ENCODE measurements at regions not wholly inside any gene's neighbourhood (a gene's known extent, or its start where the extent isn't known, plus 50 kb on each side); places are given as distances from the start of the nearest gene placed in this dataset.

DNA sequence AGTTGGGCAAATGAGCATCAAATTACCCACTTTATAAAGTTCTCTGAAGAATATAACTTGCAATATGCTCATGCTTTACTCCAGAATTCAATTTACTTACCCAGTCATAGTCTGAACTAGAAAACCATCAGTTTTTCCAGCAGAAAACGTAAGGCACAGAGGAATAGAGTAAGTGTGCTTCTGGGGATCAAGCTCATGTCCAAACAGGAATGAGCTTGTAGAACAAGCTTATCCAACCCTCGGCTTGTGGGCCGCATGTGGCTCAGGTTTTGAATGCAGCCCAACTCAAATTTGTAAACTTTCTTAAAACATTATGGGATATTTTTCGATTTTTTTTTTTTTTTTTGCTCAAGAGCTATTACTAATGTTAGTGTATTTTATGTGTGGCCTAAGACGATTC lies 308.5 kb upstream of the KLF12 start:
- no peak overlapping the region for H3K9ac ChIP-seq (ENCODE audit: control insufficient read depth, insufficient read depth, low read length)
- no TSS peak for BruUV-seq (replicated peaks)
- POLR2A ChIA-PET, result no interaction called here
- H3K79me2 ChIP-seq (ENCODE audit: control insufficient read depth, insufficient read depth, low read length), result no peaks in the 10 kb centered on the region
- no peak overlapping the region for H2AFZ ChIP-seq (ENCODE audit: control insufficient read depth, low read depth, low read length)
- DNase-seq (ENCODE audit: low read depth, low spot score) (no peak), FAIRE-seq (no peak), ATAC-seq (no peak)
- H3K4me1 ChIP-seq (ENCODE audit: control insufficient read depth, insufficient read depth, low read length), result no peaks in the 10 kb centered on the region
- no peaks in the 10 kb centered on the region for H4K20me1 ChIP-seq (ENCODE audit: control insufficient read depth, insufficient read depth)
- CTCF ChIA-PET, result interaction anchor here (0.7 kb wide), 1 partner anchor 30 kb away, joined by 3 read pairs; no protein-coding TSS in a partner anchor
- no peak overlapping the region for H3K4me2 ChIP-seq (ENCODE audit: control insufficient read depth, insufficient read depth)
- H3K27ac ChIP-seq (ENCODE audit: control insufficient read depth, insufficient read depth), result no peak overlapping the region
- 0% methylated on average over 5 of the region's 5 CpGs for WGBS (ENCODE audit: insufficient coverage, insufficient replicate concordance, low lambda C conversion rate, missing lambda C conversion rate)
- H3K27me3 ChIP-seq (replicated peaks in 1 of 2; ENCODE audit: control insufficient read depth in 2 of 2, insufficient read depth in 2 of 2, low read length in 1 of 2), result no peaks in the 10 kb centered on the region
- RAD21 ChIA-PET (ENCODE audit: unreplicated experiment), result no interaction called here
- H3K36me3 ChIP-seq (ENCODE audit: control insufficient read depth in 2 of 2, insufficient read depth in 2 of 2, low read length in 1 of 2), result no peaks in the 10 kb centered on the region
- SMC1A ChIA-PET (ENCODE audit: uncharacterized antibody, unreplicated experiment), result interaction anchor here (0.6 kb wide), 1 partner anchor 183 kb away, joined by 3 read pairs; no protein-coding TSS in a partner anchor
- no peak overlapping the region for H3K4me3 ChIP-seq
- TF ChIP-seq CBX3 (IDR thresholded peaks at IDR 0.05; ENCODE audit: borderline replicate concordance, low read depth) (no peak), KLF5 (IDR thresholded peaks at IDR 0.05; ENCODE audit: partially characterized antibody) (no peak), ZBTB33 (IDR thresholded peaks at IDR 0.05) (no peak), CREB1 (IDR thresholded peaks at IDR 0.05; ENCODE audit: low read depth) (no peak), TBL1XR1 (IDR thresholded peaks at IDR 0.05; ENCODE audit: low read depth, low read length) (no peak), SMARCA5 (IDR thresholded peaks at IDR 0.05) (no peak), CBX5 (IDR thresholded peaks at IDR 0.05; ENCODE audit: low read depth) (no peak), WRNIP1 (IDR thresholded peaks at IDR 0.05; ENCODE audit: borderline replicate concordance, low read depth, low read length) (no peak), CEBPZ (IDR thresholded peaks at IDR 0.05; ENCODE audit: low read depth, low read length) (no peak), ZNF207 (IDR thresholded peaks at IDR 0.05; ENCODE audit: borderline replicate concordance) (no peak), CTCF (IDR thresholded peaks at IDR 0.05 in 2 of 3, conservative IDR thresholded peaks at IDR 0.05 in 1 of 3; ENCODE audit: control insufficient read depth in 2 of 3, extremely low read depth in 1 of 3, insufficient read depth in 1 of 3, low read depth in 3 of 3, low read length in 3 of 3) (no peak)
- TF ChIP-seq, protein P1, sequence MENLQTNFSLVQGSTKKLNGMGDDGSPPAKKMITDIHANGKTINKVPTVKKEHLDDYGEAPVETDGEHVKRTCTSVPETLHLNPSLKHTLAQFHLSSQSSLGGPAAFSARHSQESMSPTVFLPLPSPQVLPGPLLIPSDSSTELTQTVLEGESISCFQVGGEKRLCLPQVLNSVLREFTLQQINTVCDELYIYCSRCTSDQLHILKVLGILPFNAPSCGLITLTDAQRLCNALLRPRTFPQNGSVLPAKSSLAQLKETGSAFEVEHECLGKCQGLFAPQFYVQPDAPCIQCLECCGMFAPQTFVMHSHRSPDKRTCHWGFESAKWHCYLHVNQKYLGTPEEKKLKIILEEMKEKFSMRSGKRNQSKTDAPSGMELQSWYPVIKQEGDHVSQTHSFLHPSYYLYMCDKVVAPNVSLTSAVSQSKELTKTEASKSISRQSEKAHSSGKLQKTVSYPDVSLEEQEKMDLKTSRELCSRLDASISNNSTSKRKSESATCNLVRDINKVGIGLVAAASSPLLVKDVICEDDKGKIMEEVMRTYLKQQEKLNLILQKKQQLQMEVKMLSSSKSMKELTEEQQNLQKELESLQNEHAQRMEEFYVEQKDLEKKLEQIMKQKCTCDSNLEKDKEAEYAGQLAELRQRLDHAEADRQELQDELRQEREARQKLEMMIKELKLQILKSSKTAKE (IDR thresholded peaks at IDR 0.05; ENCODE audit: low read depth, poor library complexity, severe bottlenecking), result no peak
- TF ChIP-seq, protein P2, sequence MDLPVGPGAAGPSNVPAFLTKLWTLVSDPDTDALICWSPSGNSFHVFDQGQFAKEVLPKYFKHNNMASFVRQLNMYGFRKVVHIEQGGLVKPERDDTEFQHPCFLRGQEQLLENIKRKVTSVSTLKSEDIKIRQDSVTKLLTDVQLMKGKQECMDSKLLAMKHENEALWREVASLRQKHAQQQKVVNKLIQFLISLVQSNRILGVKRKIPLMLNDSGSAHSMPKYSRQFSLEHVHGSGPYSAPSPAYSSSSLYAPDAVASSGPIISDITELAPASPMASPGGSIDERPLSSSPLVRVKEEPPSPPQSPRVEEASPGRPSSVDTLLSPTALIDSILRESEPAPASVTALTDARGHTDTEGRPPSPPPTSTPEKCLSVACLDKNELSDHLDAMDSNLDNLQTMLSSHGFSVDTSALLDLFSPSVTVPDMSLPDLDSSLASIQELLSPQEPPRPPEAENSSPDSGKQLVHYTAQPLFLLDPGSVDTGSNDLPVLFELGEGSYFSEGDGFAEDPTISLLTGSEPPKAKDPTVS (IDR thresholded peaks at IDR 0.05; ENCODE audit: low read depth, low read length), result no peak
- in situ Hi-C loops (cut with MboI), result no loop called here
- H3K9me3 ChIP-seq (replicated peaks; ENCODE audit: control insufficient read depth, insufficient read depth, low read length), result no peaks in the 10 kb centered on the region
- intact Hi-C loops (cut with micrococcal nuclease; ENCODE audit: unreplicated experiment), result no loop called here
